Esophagus mucosa (tissue), 1 donor: ENCODE measurements at regions not wholly inside any gene's neighbourhood (a gene's known extent, or its start where the extent isn't known, plus 50 kb on each side); places are given as distances from the start of the nearest gene placed in this dataset.

ENCODE experiments used
- ATAC-seq: fragments of 200-7000 bp; cut with Tn5 transposase; one replicate; pipeline ENCODE4 v1.9.1; 2020
- donor health status: DM: yes; HTN: yes; CAD: no.

GRCh38 chr17:79241616-79242015 lies 167.0 kb downstream of the ENGASE start:
- no peak for ATAC-seq

- no peak for ATAC-seq
Observed at GRCh38 chr17:79239205-79239604, 164.6 kb downstream of the ENGASE start.

GRCh38 chr17:79237448-79238053 lies 162.9 kb downstream of the ENGASE start:
- no peak for ATAC-seq

- ATAC-seq: no peak
Observed at GRCh38 chr17:79235808-79236207, 161.2 kb downstream of the ENGASE start.

GRCh38 chr17:79233916-79234551 lies 159.4 kb downstream of the ENGASE start:
- ATAC-seq: no peak

GRCh38 chr17:79232957-79233356 lies 158.3 kb downstream of the ENGASE start:
- ATAC-seq: no peak

GRCh38 chr17:79231766-79232287 lies 157.2 kb downstream of the ENGASE start:
- ATAC-seq: no peak

- no peak for ATAC-seq
Observed at GRCh38 chr17:79230576-79230975, 156.0 kb downstream of the ENGASE start.

GRCh38 chr17:79226037-79226436 lies 151.4 kb downstream of the ENGASE start:
- no peak for ATAC-seq

- ATAC-seq: no peak
Observed at GRCh38 chr17:79224903-79225302, 150.3 kb downstream of the ENGASE start.

GRCh38 chr17:79224476-79224875 lies 149.9 kb downstream of the ENGASE start:
- ATAC-seq: no peak

GRCh38 chr17:79223953-79224352 lies 149.3 kb downstream of the ENGASE start:
- ATAC-seq: no peak

- ATAC-seq: no peak
Observed at GRCh38 chr17:79223471-79223870, 148.8 kb downstream of the ENGASE start.

- ATAC-seq: no peak
Observed at GRCh38 chr17:79221597-79221996, 147.0 kb downstream of the ENGASE start.

GRCh38 chr17:79220713-79221291 lies 146.2 kb downstream of the ENGASE start:
- peak; percentile 42 for ATAC-seq

- ATAC-seq: no peak
Observed at GRCh38 chr17:79220201-79220712, 145.6 kb downstream of the ENGASE start.

- no peak for ATAC-seq
Observed at GRCh38 chr17:79219208-79219935, 144.7 kb downstream of the ENGASE start.

GRCh38 chr17:79218825-79219200 lies 144.2 kb downstream of the ENGASE start:
- no peak for ATAC-seq

- no peak for ATAC-seq
Observed at GRCh38 chr17:79218175-79218824, 143.7 kb downstream of the ENGASE start.

GRCh38 chr17:79217473-79218135 lies 143.0 kb downstream of the ENGASE start:
- ATAC-seq: no peak

GRCh38 chr17:79216826-79217225 lies 142.2 kb downstream of the ENGASE start:
- ATAC-seq: no peak

GRCh38 chr17:79216391-79216790 lies 141.8 kb downstream of the ENGASE start:
- no peak for ATAC-seq
